ENCODE measurements at regions not wholly inside any gene's neighbourhood (a gene's known extent, or its start where the extent isn't known, plus 50 kb on each side); places are given as distances from the start of the nearest gene placed in this dataset.
"Not testable (repeated sequence)": the region's sequence is repeated elsewhere in the genome, so short reads cannot be mapped to it uniquely, and the experiment has no call there.

DNA sequence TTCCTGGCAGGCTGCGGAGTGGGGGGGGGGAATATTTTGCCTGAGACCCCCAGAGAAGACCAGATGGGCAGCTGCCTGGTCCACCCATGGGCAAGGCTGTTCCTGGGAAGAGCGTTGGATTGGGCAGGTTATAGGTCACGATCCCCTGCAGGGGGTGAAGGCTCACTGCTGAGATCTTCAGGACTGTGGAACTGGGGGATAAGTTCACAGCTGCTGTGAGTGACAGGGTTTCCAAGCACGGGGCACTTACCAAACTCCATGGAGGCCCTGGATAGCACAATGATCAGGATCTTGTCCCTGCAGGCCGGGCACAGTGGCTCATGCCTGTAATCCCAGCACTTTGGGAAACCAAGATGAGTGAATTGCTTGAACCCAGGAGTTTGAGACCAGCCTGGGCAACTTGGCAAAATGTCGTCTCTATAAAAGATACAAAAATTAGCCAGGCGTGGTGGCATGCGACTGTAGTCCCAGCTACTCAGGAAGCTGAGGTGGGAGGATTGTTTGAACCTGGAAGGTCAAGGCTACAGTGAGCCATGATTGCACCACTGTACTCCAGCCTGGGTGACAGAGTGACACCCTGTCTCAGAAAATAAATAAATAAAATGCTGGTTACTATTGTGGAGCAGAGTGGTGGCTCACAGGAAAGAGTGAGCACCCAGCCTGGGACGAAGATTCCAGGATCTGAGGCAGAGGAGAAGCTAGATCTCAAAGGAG is 68.0 kb upstream of the HELT start:
- DNase-seq = no peak

DNA sequence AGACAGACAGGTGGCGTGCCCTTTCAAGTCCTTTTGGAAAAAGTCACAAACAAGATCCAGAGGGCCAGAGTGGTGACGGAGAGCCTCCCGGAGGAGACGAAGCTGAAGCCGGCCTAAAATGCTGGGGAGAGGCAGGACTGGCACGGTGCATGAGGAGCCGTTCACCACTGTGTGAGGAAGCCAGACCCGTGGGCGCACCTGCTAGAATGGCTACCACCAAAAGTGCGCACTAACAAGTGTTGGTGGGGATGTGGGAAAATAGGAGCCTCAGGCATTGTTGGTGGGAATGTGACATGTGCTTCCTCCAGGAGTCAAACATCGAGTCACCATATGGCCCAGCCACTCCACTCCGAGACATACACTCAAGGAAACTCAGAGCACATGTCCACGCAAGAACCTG is 67.4 kb upstream of the HELT start:
- no peak for DNase-seq

DNA sequence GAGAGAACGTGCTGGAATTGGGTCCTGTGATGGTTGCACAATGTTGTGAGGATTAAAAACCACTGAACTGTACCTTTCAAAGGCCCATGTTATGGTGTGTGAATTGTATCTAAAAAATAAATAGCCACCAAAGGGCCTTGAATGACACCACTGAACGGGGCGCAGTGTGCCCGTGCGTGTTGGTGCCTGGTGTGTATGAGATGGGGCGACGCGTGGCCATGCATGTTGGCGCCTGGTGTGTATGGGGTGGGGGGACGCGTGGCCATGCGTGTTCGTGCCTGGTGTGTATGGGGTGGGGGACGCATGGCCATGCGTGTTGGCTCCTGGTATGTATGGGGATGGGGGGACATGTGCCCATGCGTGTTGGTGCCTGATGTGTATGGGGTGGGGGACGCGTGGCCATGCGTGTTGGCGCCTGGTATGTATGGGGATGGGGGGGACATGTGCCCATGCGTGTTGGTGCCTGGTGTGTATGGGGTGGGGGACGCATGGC is 66.6 kb upstream of the HELT start:
- DNase-seq = no peak

DNA sequence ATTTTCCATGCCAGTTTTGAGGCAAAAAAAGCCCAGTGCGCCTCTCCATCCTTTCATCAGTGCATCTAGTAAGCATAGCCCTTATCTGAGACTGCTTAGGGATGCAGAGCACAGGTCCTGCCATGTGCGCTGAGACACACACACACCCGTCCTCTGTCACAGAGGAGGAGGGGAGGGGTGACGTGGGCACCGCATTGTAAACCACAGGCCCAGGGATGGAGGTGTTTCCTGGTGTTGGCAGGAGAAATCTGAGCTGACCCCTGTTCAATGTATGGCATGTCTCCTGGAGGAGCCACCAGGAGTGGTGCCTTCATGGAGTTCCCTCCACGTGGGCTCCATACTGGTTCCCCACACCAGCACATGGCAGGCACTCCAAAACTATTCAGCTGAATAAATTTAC is 65.8 kb upstream of the HELT start:
- no peak for DNase-seq

DNA sequence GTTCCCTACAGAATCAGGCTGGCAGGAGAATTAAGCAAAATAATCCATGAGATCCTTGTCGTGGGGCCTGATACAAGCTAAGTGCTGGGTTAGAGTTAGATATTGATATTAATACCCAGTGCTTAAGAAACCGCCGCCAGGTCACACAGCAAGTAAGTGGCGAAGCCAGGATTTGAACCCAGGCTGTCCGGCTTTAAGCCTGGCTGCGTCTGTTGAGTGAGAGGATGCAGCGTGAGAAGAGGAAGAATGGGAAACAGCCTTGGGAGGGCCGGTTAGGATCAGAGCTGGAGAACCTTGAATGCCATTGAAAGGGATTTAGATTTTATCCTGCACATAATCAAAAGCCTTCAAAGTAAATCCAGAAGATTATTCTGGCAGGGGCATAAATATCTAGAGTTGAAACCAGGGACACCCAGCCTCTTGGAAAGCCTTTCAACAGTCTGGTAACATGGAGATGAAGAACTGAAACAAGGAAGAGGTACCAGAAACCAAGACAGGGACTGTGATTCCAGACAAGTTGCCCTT is 64.8 kb upstream of the HELT start:
- no peak for DNase-seq

DNA sequence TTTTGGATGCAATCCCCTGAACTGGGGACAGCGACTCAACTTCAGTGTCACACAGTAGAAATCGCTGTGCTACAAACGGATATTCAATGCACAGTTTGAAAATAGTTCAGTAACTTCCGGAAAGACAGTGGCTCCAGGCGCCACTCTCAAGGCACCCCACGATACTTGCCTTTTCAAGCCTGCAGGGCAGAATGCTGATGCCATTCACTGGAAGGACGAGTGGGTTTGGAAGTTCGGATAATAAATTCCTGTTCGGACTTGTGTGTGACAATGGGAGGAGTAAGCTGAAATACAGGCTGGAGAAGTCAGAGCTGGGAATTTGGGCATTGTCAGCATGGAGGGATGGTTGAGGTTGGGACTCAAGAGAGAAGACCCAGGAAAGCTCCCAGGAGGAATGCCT is 64.3 kb upstream of the HELT start:
- no peak for DNase-seq

DNA sequence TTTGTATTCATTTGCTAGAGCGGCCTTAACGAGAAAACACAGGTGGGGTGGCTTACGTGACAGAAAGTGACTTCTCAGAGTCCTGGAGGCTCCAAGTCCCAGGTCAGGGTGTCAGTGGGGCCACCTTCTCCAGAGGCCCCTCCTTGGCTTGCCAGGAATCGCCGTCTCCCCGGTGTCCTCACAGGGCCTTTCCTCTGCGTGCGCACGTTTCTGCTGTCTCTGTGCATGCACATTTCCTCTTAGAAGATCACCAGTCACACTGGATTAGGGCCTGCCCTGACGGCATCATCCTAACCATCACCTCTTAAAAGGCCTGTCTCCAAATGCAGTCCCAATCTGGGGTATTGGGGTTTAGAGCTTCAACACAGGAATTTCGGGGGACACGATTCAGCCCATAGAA is 63.8 kb upstream of the HELT start:
- DNase-seq = no peak

DNA sequence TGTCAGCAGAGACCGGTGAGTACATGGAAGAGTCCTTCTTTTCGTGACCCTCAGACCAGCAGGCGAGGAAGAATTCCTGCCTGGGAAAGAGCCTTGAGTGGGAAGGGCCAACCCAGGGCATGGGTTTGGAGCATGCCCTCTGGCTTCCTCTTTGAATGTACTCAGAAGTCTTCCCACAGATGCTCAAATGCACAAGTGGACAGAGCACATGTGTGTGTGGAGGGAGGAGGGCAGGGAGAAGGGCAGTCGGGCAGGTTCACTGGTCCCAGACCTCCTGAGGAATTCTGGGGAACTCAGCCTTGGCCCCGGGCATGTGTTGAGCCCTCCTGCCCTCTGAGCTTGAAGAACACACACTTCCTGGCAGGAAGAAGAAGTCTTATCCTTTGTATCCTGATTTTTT is 63.2 kb upstream of the HELT start:
- DNase-seq = no peak

DNA sequence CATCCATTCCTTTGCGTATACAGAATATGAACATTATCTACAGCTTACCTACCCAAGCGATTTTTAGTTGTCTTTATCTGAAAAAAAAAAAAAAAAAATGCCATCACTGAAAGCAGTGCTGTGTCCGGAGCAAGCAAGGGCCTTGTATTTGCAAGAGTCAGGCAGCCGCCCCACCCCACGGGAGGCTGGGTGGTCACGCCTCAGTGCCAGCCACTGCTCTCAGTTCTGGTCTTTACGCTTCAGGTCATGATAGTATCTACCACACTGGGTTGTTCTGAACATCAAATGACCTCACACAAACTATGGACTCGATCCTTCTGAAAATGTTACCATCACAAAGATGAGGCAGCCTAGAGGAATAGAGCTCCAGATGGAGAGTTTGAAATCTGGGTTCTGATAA is 62.7 kb upstream of the HELT start:
- DNase-seq = no peak

DNA sequence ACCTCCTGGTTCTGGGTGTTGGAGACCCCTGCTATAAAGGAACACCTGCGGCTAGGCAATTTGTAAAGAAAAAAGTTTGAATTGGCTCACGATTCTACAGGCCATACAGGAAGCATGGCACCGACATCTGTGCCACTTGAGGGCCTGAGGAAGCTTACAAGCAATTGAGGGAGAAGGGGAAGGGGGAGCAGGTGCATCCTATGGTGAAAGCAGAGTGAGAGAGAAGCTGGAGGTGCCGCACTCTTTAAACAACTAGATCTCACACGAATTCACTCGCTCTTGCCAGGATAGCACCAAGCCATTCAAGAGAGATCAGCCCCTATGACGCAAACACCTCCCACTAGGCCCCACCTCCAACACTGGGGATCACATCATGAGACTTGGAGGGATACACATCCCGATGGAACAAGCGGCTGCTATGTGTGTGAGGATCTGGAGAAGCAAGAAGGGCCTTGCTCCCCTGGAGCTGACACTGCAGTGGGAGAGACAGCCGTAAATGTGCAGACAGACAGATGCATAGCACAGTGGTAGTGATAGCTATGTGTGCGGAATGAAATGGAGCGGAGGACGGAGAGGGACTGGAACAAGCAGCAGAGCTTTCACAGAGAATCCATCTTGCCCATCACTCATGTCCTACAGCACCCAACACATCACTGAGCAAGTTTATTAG is 60.7 kb upstream of the HELT start:
- DNase-seq = no peak

DNA sequence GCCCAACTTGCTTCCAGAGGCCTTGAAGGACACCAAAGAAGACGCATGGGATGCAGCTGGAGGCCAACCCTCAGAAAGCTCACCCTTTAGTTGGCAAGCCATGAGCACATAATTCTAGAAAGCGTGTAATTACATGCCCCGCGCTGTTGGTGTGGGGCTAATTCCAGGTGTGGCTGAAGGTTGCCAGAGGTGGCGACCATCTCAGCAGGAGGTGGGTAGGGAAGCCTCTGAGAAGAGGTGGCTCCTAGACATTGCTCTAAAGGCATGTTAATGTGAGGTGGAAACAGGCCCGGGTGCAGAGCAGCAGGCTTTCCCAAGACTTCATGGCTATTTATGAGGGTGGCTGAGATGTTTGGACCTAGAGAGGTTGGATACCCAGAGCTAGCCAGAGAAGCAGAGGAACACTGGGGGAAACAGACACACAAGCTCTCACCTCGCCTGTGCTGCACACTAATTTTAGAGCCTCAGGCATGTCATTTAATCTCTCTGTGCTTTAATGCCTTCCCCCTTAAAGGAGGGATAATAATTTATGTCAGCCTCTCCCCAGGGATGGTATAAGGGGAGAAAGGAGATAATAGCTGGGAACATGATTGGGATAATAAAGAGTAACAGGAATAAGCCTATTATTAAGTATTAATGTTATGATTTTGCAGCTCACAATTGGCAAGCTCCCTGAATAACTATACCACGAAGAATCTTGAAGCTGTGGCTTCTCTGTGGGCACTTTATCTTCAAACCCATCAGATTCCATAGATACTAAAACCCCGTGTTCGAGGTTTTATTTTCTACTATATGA is 60.0 kb upstream of the HELT start:
- DNase-seq = no peak

DNA sequence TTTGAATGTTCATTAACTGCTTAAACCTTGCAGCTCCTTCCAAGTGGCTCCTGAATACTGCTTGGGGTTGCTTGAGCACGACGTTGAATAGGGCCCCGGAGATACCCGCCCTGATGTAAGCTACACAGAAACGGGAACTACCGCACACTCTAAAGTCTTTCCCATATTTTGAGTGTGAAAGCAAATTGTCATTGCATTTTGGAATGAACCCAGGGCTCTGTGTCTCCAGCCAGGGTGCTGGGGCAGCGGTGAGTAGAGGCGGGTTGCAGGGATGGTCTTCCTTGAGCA is 59.4 kb upstream of the HELT start:
- no peak for DNase-seq

DNA sequence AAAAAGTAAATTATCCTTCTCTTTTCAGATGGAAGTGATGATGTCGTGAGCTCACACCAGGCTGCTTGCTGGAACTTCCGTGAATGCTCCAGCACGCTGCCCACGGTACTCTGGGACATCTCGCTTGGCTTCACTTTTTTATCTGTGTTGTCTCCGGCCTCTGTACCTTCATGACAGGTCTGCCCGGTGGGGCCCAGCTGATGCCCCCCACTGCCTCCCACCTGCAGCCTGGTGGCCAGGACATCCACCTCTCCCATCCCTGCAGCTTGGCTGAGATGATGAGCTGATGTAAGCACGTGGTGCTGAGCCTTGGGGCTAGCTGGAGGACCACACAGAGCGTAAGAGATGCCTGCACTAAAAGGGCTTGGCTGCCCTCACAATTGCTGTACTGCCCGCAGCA is 59.0 kb upstream of the HELT start:
- DNase-seq = no peak

DNA sequence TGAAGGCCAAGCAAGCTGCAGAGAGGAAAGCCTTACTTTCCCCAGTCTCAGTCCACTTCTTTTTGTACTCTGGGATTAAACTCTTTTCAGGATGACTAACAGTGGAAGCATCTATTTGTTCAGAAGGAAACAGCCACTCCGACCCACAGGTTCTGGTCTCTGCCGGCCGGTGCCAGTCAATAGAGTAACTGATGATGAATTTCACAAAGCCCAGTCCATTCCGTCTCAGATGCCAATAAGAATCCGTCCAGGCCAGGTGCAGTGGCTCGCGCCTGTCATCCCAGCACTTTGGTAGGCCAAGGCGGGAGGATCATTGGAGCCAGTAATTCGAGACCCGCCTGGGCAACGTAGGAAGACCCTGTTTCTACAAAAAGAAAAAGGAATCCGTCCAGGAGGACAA is 58.5 kb upstream of the HELT start:
- DNase-seq = no peak

DNA sequence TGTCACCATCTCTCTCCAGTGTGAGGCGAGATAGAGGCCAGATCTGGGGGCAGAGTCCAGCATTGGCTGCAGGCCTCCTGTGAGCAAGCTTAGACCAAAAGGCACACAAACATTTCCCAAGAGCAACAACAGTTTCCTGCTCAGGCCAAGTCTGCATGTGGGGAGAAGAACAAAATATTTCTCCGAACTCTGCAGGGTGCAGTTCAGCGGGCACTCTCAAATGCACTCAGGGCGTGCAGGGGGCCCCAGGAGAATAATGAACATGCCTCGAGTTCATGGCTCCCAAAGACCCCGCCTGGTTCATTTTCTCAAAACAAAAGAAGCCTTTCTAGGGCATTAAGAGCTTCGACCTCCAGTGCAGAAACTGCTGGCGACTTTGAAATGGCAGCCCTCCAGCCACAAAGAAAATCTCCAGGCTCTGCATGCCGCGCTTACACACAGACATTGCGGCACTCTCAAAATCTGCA is 57.8 kb upstream of the HELT start:
- DNase-seq = no peak

DNA sequence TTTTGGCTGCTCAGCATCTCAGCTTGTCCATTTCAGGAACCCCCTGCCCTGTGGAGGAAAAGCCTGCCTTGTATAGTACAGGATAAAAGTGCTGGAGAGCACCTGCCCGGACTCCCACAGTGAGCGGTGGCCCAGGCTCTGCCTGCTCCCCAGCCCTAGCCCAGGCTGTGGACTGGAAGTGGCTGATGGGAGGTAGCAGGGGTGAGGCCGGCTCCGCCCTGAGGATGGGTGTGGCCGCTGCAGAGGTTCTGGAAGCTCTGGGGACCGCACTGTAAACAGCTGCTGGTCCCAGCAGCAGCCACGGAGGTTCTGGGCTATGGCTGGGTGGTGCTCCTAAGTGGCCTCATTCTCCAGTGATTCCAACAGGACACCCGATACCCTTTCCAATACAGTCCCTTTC is 56.6 kb upstream of the HELT start:
- no peak for DNase-seq

DNA sequence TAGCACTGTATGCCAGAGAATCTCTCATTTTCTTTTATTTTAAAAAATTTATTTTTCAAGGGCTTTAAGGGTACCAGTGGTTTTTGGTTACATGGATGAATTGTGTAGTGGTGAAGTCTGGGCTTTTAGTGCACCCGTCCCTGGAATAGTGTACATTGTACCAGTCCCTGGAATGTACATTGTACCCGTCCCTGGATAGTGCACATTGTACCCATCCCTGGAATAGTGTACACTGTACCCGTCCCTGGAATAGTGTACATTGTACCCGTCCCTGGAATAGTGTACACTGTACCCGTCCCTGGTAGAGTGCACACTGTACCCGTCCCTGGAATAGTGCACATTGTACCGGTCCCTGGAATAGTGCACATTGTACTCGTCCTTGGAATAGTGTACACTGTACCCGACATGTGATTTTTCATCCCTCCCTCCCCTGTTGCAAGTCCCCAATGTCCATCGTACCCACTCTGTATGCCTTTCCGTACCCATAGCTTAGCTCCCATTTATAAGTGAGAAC is 56.1 kb upstream of the HELT start:
- no peak for DNase-seq

DNA sequence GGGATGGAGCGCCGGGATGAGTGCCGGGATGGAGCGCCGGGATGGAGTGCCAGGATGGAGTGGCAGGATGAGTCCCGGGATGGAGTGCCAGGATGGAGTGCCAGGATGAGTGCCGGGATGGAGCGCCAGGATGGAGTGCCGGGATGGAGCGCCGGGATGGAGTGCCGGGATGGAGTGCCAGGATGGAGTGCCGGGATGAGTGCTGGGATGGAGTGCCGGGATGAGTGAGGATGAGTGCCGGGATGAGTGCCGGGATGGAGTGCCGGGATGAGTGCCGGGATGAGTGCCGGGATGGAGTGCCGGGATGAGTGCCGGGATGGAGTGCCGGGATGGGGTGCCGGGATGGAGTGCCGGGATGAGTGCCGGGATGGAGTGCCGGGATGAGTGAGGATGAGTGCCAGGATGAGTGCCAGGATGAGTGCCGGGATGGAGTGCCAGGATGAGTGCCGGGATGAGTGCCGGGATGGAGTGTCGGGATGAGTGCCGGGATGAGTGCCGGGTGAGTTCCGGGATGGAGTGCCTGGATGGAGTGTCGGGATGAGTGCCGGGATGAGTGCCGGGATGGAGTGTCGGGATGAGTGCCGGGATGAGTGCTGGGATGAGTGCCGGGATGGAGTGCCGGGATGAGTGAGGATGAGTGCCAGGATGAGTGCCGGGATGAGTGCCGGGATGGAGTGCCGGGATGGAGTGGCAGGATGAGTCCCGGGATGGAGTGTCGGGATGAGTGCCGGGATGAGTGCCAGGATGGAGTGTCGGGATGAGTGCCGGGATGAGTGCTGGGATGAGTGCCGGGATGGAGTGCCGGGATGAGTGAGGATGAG is 52.9 kb upstream of the HELT start:
- not testable (repeated sequence) for DNase-seq

DNA sequence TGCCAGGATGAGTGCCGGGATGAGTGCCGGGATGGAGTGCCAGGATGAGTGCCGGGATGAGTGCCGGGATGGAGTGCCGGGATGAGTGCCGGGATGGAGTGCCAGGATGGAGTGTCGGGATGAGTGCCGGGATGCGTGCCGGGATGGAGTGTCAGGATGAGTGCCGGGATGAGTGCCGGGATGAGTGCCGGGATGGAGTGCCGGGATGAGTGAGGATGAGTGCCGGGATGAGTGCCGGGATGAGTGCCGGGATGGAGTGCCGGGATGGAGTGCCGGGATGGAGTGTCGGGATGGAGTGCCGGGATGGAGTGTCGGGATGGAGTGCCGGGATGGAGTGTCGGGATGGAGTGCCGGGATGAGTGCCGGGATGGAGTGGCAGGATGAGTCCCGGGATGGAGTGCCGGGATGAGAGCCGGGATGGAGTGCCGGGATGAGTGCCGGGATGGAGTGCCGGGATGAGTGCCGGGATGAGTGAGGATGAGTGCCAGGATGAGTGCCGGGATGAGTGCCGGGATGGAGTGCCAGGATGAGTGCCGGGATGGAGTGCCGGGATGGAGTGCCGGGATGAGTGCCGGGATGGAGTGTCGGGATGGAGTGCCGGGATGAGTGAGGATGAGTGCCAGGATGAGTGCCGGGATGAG is 52.1 kb upstream of the HELT start:
- DNase-seq = peak; percentile 67

DNA sequence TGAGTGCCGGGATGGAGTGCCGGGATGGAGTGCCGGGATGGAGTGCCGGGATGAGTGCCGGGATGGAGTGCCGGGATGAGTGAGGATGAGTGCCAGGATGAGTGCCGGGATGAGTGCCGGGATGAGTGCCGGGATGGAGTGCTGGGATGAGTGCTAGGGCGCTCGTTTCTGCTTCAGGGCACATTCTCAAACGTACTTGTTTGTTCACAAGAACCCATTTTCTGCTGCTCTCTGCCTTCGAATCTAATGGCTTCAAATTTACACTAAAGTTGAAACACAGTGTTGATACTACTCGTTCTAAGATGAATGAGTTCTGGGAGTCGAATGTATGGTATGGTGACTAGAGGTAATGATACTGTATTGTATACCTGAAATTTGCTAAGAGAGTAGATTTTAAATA is 50.6 kb upstream of the HELT start:
- not testable (repeated sequence) for DNase-seq

DNA sequence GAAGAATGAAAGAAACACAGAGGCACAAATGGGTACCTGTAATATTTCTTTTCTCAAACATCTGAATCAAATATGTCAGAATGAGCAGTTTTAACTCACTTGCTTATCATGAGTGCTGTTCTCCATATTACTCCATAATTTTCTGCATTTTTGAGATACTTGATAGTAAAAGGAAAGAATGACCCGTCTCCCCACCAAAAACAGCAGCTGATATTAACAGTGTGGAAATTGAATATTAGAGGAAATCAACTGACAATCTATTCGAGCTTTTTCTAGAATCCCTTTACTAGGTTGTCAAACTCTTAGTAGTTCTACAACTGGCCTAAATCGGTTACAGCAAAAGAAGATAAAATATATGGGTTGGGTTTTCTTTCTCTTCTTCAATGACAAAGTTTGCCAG is 49.9 kb upstream of the HELT start:
- no peak for DNase-seq

Measured in activated effector memory CD4-positive, alpha-beta T cell treated with anti-CD3 and anti-CD28 coated beads, Interleukin-2, amount 50 U/mL, for 16 hours (primary cell).